ENCODE measurements at regions not wholly inside any gene's neighbourhood (a gene's known extent, or its start where the extent isn't known, plus 50 kb on each side); places are given as distances from the start of the nearest gene placed in this dataset.

DNA sequence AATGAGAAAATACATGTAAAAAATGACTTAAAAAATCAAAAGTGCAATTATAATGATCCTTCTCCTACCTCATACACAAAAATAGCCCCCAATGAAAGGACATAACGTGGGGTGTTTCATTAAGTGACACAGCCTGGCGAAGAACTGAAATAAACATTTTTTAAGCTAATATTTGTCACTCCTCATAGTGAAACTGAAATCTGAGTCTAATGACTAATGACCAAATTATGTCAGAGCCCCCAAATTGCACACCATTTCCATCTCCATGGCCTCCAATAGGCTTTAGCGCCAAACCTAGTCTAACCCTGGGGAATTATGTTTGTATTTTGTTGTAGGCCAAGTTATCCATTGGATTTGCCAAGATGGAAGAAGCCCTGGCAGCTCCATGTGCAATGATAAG is 119.1 kb downstream of the WT1 start:
- TF ChIP-seq EZH2 (IDR thresholded peaks at IDR 0.05; ENCODE audit: low read length) (no peak), CTCF (optimal IDR thresholded peaks at IDR 0.05 in 1 of 3, IDR thresholded peaks at IDR 0.05 in 1 of 3, conservative IDR thresholded peaks at IDR 0.05 in 1 of 3; ENCODE audit: extremely low read depth in 1 of 3, insufficient read depth in 2 of 3, low read length in 3 of 3) (no peak)
- no peak overlapping the region for H3K4me2 ChIP-seq (ENCODE audit: control insufficient read depth, extremely low read depth, insufficient read depth, low read depth, low read length)
- H3K4me1 ChIP-seq (ENCODE audit: control insufficient read depth, extremely low read depth, insufficient read depth, low read length), result no peaks in the 10 kb centered on the region
- H3K9ac ChIP-seq (ENCODE audit: control insufficient read depth, extremely low read depth, insufficient read depth, low read length), result no peak overlapping the region
- H2AFZ ChIP-seq (ENCODE audit: control insufficient read depth, low read length), result no peak overlapping the region
- no peaks in the 10 kb centered on the region for H3K27me3 ChIP-seq (ENCODE audit: control insufficient read depth, extremely low read depth, insufficient read depth, low read length)
- H3K27ac ChIP-seq (ENCODE audit: control insufficient read depth, insufficient read depth, low read length), result no peak overlapping the region
- no peaks in the 10 kb centered on the region for H3K9me3 ChIP-seq (ENCODE audit: control insufficient read depth, low read depth, low read length)
- dilution Hi-C loops (cut with MboI; ENCODE audit: extremely low pct_ligation_motif_present, low sequenced_read_pairs), result no loop called here
- H3K9me1 ChIP-seq (ENCODE audit: control insufficient read depth, extremely low read depth, insufficient read depth, low read length), result no peaks in the 10 kb centered on the region
- FAIRE-seq (no peak), DNase-seq (ENCODE audit: low read depth, low spot score) (no peak)
- no peak overlapping the region for H3K4me3 ChIP-seq (ENCODE audit: control insufficient read depth in 2 of 3, extremely low read depth in 1 of 3, insufficient read depth in 2 of 3, low read depth in 1 of 3, low read length in 3 of 3)
- H3K79me2 ChIP-seq (ENCODE audit: control insufficient read depth, insufficient read depth, low read length), result no peaks in the 10 kb centered on the region
- no peaks in the 10 kb centered on the region for H3K36me3 ChIP-seq (ENCODE audit: control insufficient read depth in 2 of 2, extremely low read depth in 1 of 2, insufficient read depth in 2 of 2, low read length in 2 of 2)
- H4K20me1 ChIP-seq (ENCODE audit: control insufficient read depth, extremely low read depth, insufficient read depth, low read length), result no peaks in the 10 kb centered on the region

GRCh38 chr11:32316858-32317642 is 118.3 kb downstream of the WT1 start:
- Histone ChIP-seq H3K9ac (ENCODE audit: control insufficient read depth, extremely low read depth, insufficient read depth, low read length) (no peak overlapping the region), H2AFZ (ENCODE audit: control insufficient read depth, low read length) (no peak overlapping the region), H3K4me2 (ENCODE audit: control insufficient read depth, extremely low read depth, insufficient read depth, low read depth, low read length) (no peak overlapping the region), H3K79me2 (ENCODE audit: control insufficient read depth, insufficient read depth, low read length) (no peaks in the 10 kb centered on the region), H4K20me1 (ENCODE audit: control insufficient read depth, extremely low read depth, insufficient read depth, low read length) (no peaks in the 10 kb centered on the region), H3K9me1 (ENCODE audit: control insufficient read depth, extremely low read depth, insufficient read depth, low read length) (no peaks in the 10 kb centered on the region), H3K27ac (ENCODE audit: control insufficient read depth, insufficient read depth, low read length) (no peak overlapping the region), H3K4me3 (ENCODE audit: control insufficient read depth in 2 of 3, extremely low read depth in 1 of 3, insufficient read depth in 2 of 3, low read depth in 1 of 3, low read length in 3 of 3) (no peak overlapping the region), H3K4me1 (ENCODE audit: control insufficient read depth, extremely low read depth, insufficient read depth, low read length) (no peaks in the 10 kb centered on the region), H3K36me3 (ENCODE audit: control insufficient read depth in 2 of 2, extremely low read depth in 1 of 2, insufficient read depth in 2 of 2, low read length in 2 of 2) (no peaks in the 10 kb centered on the region), H3K9me3 (ENCODE audit: control insufficient read depth, low read depth, low read length) (no peaks in the 10 kb centered on the region), H3K27me3 (ENCODE audit: control insufficient read depth, extremely low read depth, insufficient read depth, low read length) (no peaks in the 10 kb centered on the region)
- TF ChIP-seq EZH2 (IDR thresholded peaks at IDR 0.05; ENCODE audit: low read length) (no peak), CTCF (optimal IDR thresholded peaks at IDR 0.05 in 1 of 3, IDR thresholded peaks at IDR 0.05 in 1 of 3, conservative IDR thresholded peaks at IDR 0.05 in 1 of 3; ENCODE audit: extremely low read depth in 1 of 3, insufficient read depth in 2 of 3, low read length in 3 of 3) (no peak)
- no peak for DNase-seq (ENCODE audit: low read depth, low spot score)
- FAIRE-seq, result no peak
- dilution Hi-C loops (cut with MboI; ENCODE audit: extremely low pct_ligation_motif_present, low sequenced_read_pairs), result no loop called here
